ENCODE measurements at regions not wholly inside any gene's neighbourhood (a gene's known extent, or its start where the extent isn't known, plus 50 kb on each side); places are given as distances from the start of the nearest gene placed in this dataset.

GRCh38 chr1:114338191-114338890, 172.7 kb downstream of the TRIM33 start:
- Histone ChIP-seq H3K9me3 (no peaks in the 10 kb centered on the region), H3K36me3 (no peaks in the 10 kb centered on the region), H3K4me3 (no peak overlapping the region), H3K4me1 (no peaks in the 10 kb centered on the region), H3K27ac (no peak overlapping the region), H3K27me3 (peaks cover 0 to 2% (median 0%) of the 10 kb centered on the region in 4 donors)
- FAIRE-seq (no peak), ATAC-seq (no peak), DNase-seq (no peak)
- TF ChIP-seq CTCF (IDR thresholded peaks at IDR 0.05): no peak
- 55 to 61% methylated on average over 11 of the region's 11 CpGs for WGBS, 2 donors
- intact Hi-C loops (cut with DNase I): no loop called here

- no peaks in the 10 kb centered on the region for H3K4me1 ChIP-seq
- 61 to 65% methylated on average over 4 of the region's 4 CpGs for WGBS, 2 donors
Measured at GRCh38 chr1:114337417-114337816, 173.6 kb downstream of the TRIM33 start.

GRCh38 chr1:114336360-114336759, 174.6 kb downstream of the TRIM33 start:
- FAIRE-seq (no peak), DNase-seq (no peak), ATAC-seq (no peak)
- Histone ChIP-seq H3K4me3 (no peak overlapping the region), H3K27ac (no peak overlapping the region), H3K36me3 (no peaks in the 10 kb centered on the region), H3K9me3 (no peaks in the 10 kb centered on the region), H3K27me3 (peaks cover 0 to 2% (median 0%) of the 10 kb centered on the region in 4 donors), H3K4me1 (no peaks in the 10 kb centered on the region)
- 80 to 87% methylated on average over 2 of the region's 2 CpGs for WGBS, 2 donors
- no peak for TF ChIP-seq CTCF (IDR thresholded peaks at IDR 0.05)
- intact Hi-C loops (cut with DNase I): no loop called here

More at GRCh38 chr1:114337417-114337816, 173.6 kb downstream of the TRIM33 start:
- no peak for DNase-seq
- ATAC-seq: no peak
- Histone ChIP-seq H3K9me3 (no peaks in the 10 kb centered on the region), H3K27me3 (peaks cover 0 to 2% (median 0%) of the 10 kb centered on the region in 4 donors), H3K4me3 (no peak overlapping the region), H3K27ac (no peak overlapping the region), H3K36me3 (no peaks in the 10 kb centered on the region)
- no peak for FAIRE-seq
- no peak for TF ChIP-seq CTCF (IDR thresholded peaks at IDR 0.05)
- intact Hi-C loops (cut with DNase I): no loop called here

- no peak overlapping the region for H3K27ac ChIP-seq
- no peak overlapping the region for H3K4me3 ChIP-seq
- no peaks in the 10 kb centered on the region for H3K9me3 ChIP-seq
- FAIRE-seq: no peak
- intact Hi-C loops (cut with DNase I): no loop called here
- DNase-seq: no peak
- H3K4me1 ChIP-seq: no peaks in the 10 kb centered on the region
- no peaks in the 10 kb centered on the region for H3K36me3 ChIP-seq
- ATAC-seq: no peak
- H3K27me3 ChIP-seq: peaks cover 0 to 2% (median 0%) of the 10 kb centered on the region in 4 donors
- TF ChIP-seq CTCF (IDR thresholded peaks at IDR 0.05): no peak
Measured at GRCh38 chr1:114335273-114335672, 175.7 kb downstream of the TRIM33 start.

- H3K4me3 ChIP-seq: no peak overlapping the region
- intact Hi-C loops (cut with DNase I): no loop called here
- DNase-seq (no peak), ATAC-seq (no peak), FAIRE-seq (no peak)
- no peak for TF ChIP-seq CTCF (IDR thresholded peaks at IDR 0.05)
- H3K27me3 ChIP-seq: peaks cover 0 to 2% (median 0%) of the 10 kb centered on the region in 4 donors
- H3K9me3 ChIP-seq: no peaks in the 10 kb centered on the region
- H3K27ac ChIP-seq: no peak overlapping the region
- H3K4me1 ChIP-seq: no peaks in the 10 kb centered on the region
- no peaks in the 10 kb centered on the region for H3K36me3 ChIP-seq
Measured at GRCh38 chr1:114334297-114334696, 176.7 kb downstream of the TRIM33 start.
